Neural cell (in vitro differentiated cells): ENCODE measurements at regions not wholly inside any gene's neighbourhood (a gene's known extent, or its start where the extent isn't known, plus 50 kb on each side); places are given as distances from the start of the nearest gene placed in this dataset.
"Not testable (repeated sequence)": the region's sequence is repeated elsewhere in the genome, so short reads cannot be mapped to it uniquely, and the experiment has no call there.

Experiments
- H2AFZ ChIP-seq: fragments of 200-600, 300-800 bp; sonication (generic), shearing (Covaris generic); 2 replicates; pipeline ENCODE4 v1.6.0; 2014; ENCODE audit warnings: low read depth, mild to moderate bottlenecking, antibody characterized with exemption, low read length, moderate library complexity
- H3F3A ChIP-seq: fragments of 200-600 bp; shearing (Covaris generic); 2 replicates; pipeline ENCODE4 v1.6.1; 2016; ENCODE audit warnings: mild to moderate bottlenecking, moderate library complexity, mixed read lengths, antibody characterized with exemption, low read length; ENCODE audit not compliant: insufficient read depth, poor library complexity, severe bottlenecking
- H3K27ac ChIP-seq: fragments of 200-600, 300-800 bp; sonication (generic), shearing (Covaris generic); 2 replicates; pipeline ENCODE4 v1.5.1; 2014; ENCODE audit warnings: mild to moderate bottlenecking, low read length, moderate library complexity
- H3K27me3 ChIP-seq: fragments of 300-800, 200-600 bp; sonication (generic), shearing (Covaris generic); 2 replicates; pipeline ENCODE4 v1.6.0; 2014; ENCODE audit warnings: mild to moderate bottlenecking, low read depth, low read length, moderate library complexity; ENCODE audit not compliant: insufficient read depth
- H3K36me3 ChIP-seq: fragments of 300-800, 200-600 bp; sonication (generic), shearing (Covaris generic); 2 replicates; pipeline ENCODE4 v1.5.1; 2014; ENCODE audit warnings: mild to moderate bottlenecking, antibody characterized with exemption, low read length, moderate library complexity; ENCODE audit not compliant: insufficient read depth
- H3K4me2 ChIP-seq: fragments of 300-800, 200-600 bp; sonication (generic), shearing (Covaris generic); 2 replicates; pipeline ENCODE4 v1.6.0; 2014; ENCODE audit warnings: mild to moderate bottlenecking, low read length
- H3K4me3 ChIP-seq: fragments of 300-800, 200-600 bp; sonication (generic), shearing (Covaris generic); 2 replicates; pipeline ENCODE4 v1.5.1; 2014; ENCODE audit warnings: mild to moderate bottlenecking, low read length, moderate library complexity
- H3K79me2 ChIP-seq: fragments of 200-600 bp; shearing (Covaris generic); replicated peaks from 2 replicates; pipeline ENCODE4 v1.6.0; 2014; ENCODE audit warnings: mild to moderate bottlenecking, low read length, moderate library complexity; ENCODE audit not compliant: insufficient read depth
- H3K9ac ChIP-seq: fragments of 300-800, 200-600 bp; sonication (generic), shearing (Covaris generic); 2 replicates; pipeline ENCODE4 v1.6.1; 2016; ENCODE audit warnings: mild to moderate bottlenecking, low read length, mixed read lengths
- H3K9me2 ChIP-seq: fragments of 200-600 bp; shearing (Covaris generic); 2 replicates; pipeline ENCODE4 v1.6.1; 2016; ENCODE audit warnings: mild to moderate bottlenecking, low read length, mixed read lengths; ENCODE audit not compliant: insufficient read depth
- H3K9me3 ChIP-seq: fragments of 200-600, 300-800 bp; sonication (generic), shearing (Covaris generic); 2 replicates; pipeline ENCODE4 v1.6.1; 2016; ENCODE audit warnings: mild to moderate bottlenecking, mixed run types, low read length, moderate library complexity, mixed read lengths
- H4K20me1 ChIP-seq: fragments of 200-600 bp; shearing (Covaris generic); 2 replicates; pipeline ENCODE4 v1.6.1; 2016; ENCODE audit warnings: mild to moderate bottlenecking, mixed run types; ENCODE audit not compliant: insufficient read depth
- CTCF ChIP-seq: fragments of 450-650 bp; IDR thresholded peaks from 2 replicates; pipeline ENCODE4 v1.5.1; 2014; ENCODE audit warnings: antibody characterized with exemption, mild to moderate bottlenecking, moderate library complexity; ENCODE audit not compliant: poor library complexity, severe bottlenecking
- EP300 ChIP-seq: fragments of 450-650 bp; conservative IDR thresholded peaks from 2 replicates; pipeline ENCODE4 v1.6.1; 2014; ENCODE audit warnings: antibody characterized with exemption, mild to moderate bottlenecking, moderate library complexity; ENCODE audit not compliant: poor library complexity, severe bottlenecking
- EZH2 ChIP-seq: fragments of 200-600, 300-800 bp; shearing (Covaris generic), sonication (generic); IDR thresholded peaks from 2 replicates; pipeline ENCODE4 v1.6.1; 2014; ENCODE audit warnings: antibody characterized with exemption, low read length, borderline replicate concordance, mild to moderate bottlenecking; ENCODE audit not compliant: insufficient read depth, poor library complexity, severe bottlenecking
- MXI1 ChIP-seq: fragments of 450-650 bp; conservative IDR thresholded peaks from 2 replicates; pipeline ENCODE4 v1.6.1; 2014; ENCODE audit warnings: antibody characterized with exemption, mild to moderate bottlenecking; ENCODE audit not compliant: poor library complexity, severe bottlenecking
- POLR2AphosphoS5 ChIP-seq: IDR thresholded peaks from 2 replicates; pipeline ENCODE4 v1.6.1; 2012
- RAD21 ChIP-seq: fragments of 450-650 bp; conservative IDR thresholded peaks from 2 replicates; pipeline ENCODE4 v1.6.1; 2014; ENCODE audit warnings: antibody characterized with exemption, mild to moderate bottlenecking, moderate library complexity
- SMC3 ChIP-seq: fragments of 450-650 bp; conservative IDR thresholded peaks from 2 replicates; pipeline ENCODE4 v1.6.1; 2014; ENCODE audit warnings: antibody characterized with exemption, mild to moderate bottlenecking, moderate library complexity; ENCODE audit not compliant: poor library complexity
- TAF1 ChIP-seq: IDR thresholded peaks from 2 replicates; pipeline ENCODE4 v1.6.1; 2012; ENCODE audit warnings: low read depth
- TF ChIP-seq, protein P1 (sequence below): IDR thresholded peaks from 2 replicates; pipeline ENCODE4 v1.6.1; 2012; ENCODE audit warnings: borderline replicate concordance

- no peaks in the 10 kb centered on the region for H3F3A ChIP-seq
- no peaks in the 10 kb centered on the region for H3K9me2 ChIP-seq
- no peaks in the 10 kb centered on the region for H3K79me2 ChIP-seq
- no peak overlapping the region for H3K4me2 ChIP-seq
- TF ChIP-seq RAD21 = no peak
- no peak for TF ChIP-seq SMC3
- no peak for TF ChIP-seq POLR2AphosphoS5
- TF ChIP-seq EP300 = no peak
- TF ChIP-seq CTCF = no peak
- TF ChIP-seq EZH2 = no peak
- TF ChIP-seq TAF1 = no peak
- TF ChIP-seq, protein P1, sequence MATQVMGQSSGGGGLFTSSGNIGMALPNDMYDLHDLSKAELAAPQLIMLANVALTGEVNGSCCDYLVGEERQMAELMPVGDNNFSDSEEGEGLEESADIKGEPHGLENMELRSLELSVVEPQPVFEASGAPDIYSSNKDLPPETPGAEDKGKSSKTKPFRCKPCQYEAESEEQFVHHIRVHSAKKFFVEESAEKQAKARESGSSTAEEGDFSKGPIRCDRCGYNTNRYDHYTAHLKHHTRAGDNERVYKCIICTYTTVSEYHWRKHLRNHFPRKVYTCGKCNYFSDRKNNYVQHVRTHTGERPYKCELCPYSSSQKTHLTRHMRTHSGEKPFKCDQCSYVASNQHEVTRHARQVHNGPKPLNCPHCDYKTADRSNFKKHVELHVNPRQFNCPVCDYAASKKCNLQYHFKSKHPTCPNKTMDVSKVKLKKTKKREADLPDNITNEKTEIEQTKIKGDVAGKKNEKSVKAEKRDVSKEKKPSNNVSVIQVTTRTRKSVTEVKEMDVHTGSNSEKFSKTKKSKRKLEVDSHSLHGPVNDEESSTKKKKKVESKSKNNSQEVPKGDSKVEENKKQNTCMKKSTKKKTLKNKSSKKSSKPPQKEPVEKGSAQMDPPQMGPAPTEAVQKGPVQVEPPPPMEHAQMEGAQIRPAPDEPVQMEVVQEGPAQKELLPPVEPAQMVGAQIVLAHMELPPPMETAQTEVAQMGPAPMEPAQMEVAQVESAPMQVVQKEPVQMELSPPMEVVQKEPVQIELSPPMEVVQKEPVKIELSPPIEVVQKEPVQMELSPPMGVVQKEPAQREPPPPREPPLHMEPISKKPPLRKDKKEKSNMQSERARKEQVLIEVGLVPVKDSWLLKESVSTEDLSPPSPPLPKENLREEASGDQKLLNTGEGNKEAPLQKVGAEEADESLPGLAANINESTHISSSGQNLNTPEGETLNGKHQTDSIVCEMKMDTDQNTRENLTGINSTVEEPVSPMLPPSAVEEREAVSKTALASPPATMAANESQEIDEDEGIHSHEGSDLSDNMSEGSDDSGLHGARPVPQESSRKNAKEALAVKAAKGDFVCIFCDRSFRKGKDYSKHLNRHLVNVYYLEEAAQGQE = no peak
- no peak for TF ChIP-seq MXI1
- no peak overlapping the region for H3K9ac ChIP-seq
- no peak overlapping the region for H3K27ac ChIP-seq
- no peaks in the 10 kb centered on the region for H4K20me1 ChIP-seq
- no peaks in the 10 kb centered on the region for H3K27me3 ChIP-seq
- H2AFZ ChIP-seq = no peak overlapping the region
- no peaks in the 10 kb centered on the region for H3K9me3 ChIP-seq
- H3K4me3 ChIP-seq = no peak overlapping the region
- H3K36me3 ChIP-seq = no peaks in the 10 kb centered on the region
Observed at GRCh38 chr21:39000496-39000895, 182.8 kb downstream of the PSMG1 start.

DNA sequence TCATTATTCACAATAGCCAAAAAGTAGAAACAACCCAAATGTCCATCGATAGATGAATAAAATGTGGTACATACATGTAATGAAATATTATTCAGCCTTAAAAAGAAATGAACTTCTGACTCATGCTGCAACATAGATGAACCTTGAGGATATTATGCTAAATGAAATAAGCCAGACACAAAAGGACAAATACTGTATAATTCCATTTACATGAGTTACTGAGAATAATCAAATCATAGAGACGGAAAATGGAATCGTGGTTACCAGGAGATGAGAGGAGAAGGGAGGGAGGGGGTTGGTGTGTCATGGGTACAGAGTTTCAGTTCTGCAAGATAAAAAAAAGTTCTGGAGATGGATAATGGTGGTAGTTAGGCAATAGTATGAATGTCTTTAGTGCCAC is 184.1 kb downstream of the PSMG1 start:
- H3K27ac ChIP-seq = no peak overlapping the region
- no peak overlapping the region for H3K9ac ChIP-seq
- no peaks in the 10 kb centered on the region for H3K36me3 ChIP-seq
- H3F3A ChIP-seq = no peaks in the 10 kb centered on the region
- no peak overlapping the region for H2AFZ ChIP-seq
- H3K4me2 ChIP-seq = no peak overlapping the region
- H3K9me2 ChIP-seq = no peaks in the 10 kb centered on the region
- no peaks in the 10 kb centered on the region for H3K79me2 ChIP-seq
- no peaks in the 10 kb centered on the region for H3K27me3 ChIP-seq
- H3K9me3 ChIP-seq = no peaks in the 10 kb centered on the region
- no peaks in the 10 kb centered on the region for H4K20me1 ChIP-seq
- H3K4me3 ChIP-seq = no peak overlapping the region
- TF ChIP-seq SMC3 (no peak), MXI1 (no peak)

GRCh38 chr21:38998281-38998680 is 185.0 kb downstream of the PSMG1 start:
- not testable (repeated sequence) for H2AFZ ChIP-seq, H3K9ac ChIP-seq, H3K36me3 ChIP-seq, H3F3A ChIP-seq, H3K4me3 ChIP-seq, H3K27me3 ChIP-seq, H3K27ac ChIP-seq, H3K9me2 ChIP-seq, H3K79me2 ChIP-seq, H4K20me1 ChIP-seq, H3K4me2 ChIP-seq, H3K9me3 ChIP-seq

DNA sequence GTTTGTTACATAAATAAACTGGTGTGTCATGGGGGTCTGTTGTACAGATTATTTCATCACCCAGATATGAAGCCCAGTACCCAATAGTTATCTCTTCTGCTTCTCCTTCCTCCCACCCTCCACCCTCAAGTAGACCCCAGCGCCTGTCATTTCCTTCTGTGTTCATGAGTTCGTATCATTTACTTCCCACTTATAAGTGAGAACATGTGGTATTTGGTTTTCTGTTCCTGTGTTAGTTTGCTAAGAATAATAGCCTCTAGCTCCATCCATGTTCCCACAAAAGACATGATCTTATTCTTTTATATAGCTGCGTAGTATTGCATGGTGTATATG is 185.4 kb downstream of the PSMG1 start:
- not testable (repeated sequence) for H3K36me3 ChIP-seq, H3F3A ChIP-seq, H3K27me3 ChIP-seq, H2AFZ ChIP-seq, H3K4me2 ChIP-seq, H3K79me2 ChIP-seq, H4K20me1 ChIP-seq, H3K9ac ChIP-seq, H3K27ac ChIP-seq, H3K9me2 ChIP-seq, H3K9me3 ChIP-seq, H3K4me3 ChIP-seq
